Activated T-cell treated with anti-CD3 and anti-CD28 coated beads for 24 hours (primary cell): ENCODE measurements at regions not wholly inside any gene's neighbourhood (a gene's known extent, or its start where the extent isn't known, plus 50 kb on each side); places are given as distances from the start of the nearest gene placed in this dataset.

Source experiments
- DNase-seq: peaks from one replicate; pipeline ENCODE4 v3.0.0-alpha.2; 2020; ENCODE audit warnings: low read depth

DNA sequence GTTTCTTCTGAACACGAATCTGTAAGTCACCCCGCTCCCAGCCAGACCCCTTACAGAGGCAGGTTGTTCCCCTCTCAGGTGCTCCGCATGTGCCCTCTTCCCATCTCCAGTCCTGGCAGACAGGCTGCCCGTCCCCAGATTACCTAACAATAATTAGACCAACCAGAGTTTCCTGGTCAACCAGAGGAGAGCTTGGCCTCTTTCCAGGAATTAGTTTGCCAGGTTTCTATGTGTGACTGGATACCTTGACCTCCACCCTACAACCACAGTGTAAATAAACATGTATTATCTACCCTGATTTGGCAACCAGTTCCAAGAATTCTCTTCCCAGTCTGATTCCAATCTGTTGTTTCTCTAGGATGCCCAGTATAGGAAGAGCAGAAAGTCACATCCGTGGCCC lies 178.0 kb upstream of the UMPS start:
- no peak for DNase-seq

DNA sequence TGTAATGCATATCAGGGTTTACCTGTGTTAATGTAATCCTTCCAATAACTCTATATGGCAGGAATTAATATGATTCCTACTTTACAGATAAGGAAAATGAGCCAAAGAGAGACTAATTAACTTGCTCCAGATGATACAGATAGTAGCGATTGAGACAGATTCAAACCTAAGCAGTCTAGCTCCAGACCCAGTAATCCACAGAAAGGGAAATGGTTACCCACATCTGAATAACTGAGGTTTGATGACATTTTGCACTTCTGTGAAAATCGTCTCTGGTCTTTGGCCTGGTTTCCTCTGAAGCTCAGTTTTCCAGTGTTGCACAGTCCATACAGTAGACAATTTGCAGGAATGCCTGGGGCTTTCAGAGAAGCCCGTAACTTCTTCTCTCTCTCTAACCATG lies 177.1 kb upstream of the UMPS start:
- no peak for DNase-seq

DNA sequence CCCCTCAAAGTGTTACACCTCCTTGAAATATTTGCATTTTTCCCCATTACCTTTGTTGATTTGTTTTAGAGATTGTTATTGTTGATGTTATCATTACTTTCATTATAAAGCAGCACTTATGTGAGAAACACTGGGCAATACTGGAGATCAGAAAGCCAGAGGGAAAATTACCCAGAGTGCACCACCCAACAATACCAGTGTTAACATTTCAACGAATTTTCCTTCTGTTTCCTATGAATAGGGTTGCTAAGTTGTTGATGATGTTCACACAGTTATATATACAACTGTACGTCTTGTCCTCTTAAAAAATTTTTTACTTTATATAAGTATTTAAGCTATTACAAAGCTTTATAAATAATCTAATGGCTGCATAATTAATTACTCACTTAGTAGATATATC lies 173.6 kb upstream of the UMPS start:
- no peak for DNase-seq

DNA sequence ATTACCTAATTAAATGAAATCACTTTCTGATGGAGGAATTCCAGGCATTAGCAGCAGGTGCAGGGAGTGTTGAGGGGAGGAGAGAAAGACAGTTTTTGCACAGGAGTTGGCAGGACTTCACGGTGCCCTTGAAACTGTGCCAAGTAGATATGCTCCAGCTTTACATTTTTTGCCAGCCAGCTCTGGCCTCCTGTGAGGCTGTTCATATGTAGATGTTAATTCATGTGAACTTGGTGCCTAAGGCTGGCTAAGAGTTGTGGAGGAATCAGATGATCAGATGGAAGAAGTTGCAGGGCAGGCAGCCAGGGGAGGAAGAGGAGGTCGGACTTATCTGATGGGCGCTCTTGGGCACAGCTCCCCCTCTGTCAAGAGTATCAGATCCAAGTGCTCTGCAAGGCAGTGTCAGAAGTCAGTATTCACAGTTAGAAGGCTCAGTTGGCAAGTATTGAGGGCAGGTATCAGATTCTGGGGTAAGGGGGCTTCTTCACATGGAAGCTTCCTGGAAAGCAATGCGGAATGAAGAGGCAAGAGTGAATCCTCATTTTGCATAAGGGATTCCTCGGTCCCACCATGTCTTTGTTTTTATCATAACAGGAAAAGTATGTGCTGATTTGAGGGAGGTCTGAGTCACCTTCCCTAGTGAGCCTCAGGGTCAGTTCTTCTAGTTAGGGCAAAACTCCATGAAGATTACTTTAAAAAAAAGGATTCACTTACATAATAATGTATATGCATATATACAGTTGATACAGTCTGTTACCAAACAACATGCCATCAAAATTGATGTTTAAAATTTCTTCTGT lies 172.6 kb upstream of the UMPS start:
- no peak for DNase-seq

DNA sequence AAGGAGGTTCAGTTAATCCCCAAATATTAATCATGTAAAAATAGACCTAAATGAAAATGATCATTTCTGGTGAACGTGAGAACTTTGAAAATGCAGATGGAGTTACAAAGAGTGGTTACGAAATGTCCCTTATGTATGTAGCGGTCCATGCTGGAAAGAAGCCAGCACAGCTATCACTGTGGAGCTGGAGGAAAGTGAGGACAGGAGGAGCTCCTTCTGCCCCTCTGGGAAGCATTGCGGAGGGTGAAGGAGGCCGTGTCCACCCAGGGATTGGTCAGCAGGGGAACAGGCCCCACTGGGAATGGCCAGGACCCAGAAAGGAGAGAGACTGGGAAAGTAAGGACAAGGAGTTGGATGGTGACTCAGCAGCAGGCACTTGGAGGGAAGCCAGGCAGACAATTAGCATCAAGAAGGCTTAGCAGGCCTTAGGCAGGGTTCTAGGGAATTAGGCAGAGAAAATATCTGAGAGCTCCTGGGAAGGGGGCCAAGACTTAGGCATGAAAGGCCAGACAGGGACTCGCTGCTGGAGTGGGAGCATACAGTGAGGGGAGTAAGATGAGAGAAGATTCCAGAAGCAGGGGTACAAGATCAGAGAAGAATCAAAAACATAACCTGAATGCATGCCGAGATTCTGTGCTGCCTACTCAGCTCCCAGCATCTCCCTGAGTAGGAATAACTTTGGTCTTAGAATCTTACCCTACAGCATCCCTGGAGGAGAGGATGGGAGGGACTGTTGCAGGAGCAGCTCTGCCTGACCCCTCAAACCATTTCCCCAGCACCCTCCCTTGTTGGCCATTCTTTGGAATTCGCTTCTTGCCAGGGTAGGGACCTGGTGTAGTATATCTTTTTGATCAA lies 171.0 kb upstream of the UMPS start:
- no peak for DNase-seq

DNA sequence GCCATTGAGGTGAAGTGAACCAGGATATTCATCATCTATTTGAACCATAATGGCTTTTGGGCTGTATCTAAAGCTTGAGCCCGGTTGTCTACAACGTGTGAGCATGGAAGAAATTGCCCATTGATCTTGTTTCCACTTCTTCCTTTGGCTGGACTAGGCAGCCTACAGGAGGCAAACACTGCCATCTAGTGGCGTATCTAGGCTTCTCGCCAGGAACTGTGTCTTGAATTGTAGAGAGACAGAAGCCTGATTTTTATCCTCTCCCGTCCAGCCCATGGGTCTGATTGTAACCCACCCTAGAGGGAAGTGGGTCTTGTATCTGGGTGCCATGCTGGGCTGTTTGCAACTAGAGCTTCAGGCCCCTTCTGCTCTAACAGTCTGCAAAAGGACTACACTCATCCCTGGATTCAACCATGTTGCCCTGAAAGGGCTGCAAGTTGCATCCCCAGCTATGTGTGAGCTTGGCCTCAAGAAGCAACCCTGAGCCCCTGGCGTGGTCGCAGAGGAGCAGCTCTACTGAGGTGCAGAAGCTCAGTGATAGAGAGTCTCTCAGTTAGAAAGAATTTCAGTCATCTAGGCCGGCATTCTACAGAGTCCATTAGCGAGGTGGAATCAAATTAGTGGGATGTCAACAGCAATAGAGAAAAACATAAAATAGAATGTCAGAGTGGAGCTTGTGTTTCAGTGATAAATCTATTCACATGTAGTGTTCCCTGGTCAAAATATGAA lies 170.2 kb upstream of the UMPS start:
- peak; percentile 42 for DNase-seq

DNA sequence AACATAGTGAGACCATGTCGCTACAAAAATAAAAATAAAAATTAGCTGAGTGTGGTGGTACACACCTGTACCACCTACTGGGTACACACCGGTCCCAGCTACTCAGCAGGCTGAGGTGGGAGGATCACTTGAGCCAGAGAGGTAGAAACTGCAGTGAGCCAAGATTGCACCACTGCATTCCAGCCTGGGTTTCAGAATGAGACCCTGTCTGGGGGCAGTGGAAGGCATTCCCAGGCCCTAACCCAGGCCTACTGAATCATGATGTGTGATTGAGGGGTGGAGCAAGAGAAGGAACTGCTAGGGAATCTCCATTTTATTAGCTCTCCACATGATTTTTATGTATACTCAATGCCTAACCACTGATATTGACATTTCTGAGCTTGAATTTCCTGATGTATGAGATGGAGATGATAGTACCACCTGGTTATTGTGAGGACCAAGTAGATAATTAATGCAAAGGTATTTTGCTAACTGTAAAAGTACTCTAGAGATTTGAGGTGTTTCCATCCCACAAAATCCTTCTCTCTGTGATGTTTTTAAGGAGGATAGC lies 169.5 kb upstream of the UMPS start:
- no peak for DNase-seq

DNA sequence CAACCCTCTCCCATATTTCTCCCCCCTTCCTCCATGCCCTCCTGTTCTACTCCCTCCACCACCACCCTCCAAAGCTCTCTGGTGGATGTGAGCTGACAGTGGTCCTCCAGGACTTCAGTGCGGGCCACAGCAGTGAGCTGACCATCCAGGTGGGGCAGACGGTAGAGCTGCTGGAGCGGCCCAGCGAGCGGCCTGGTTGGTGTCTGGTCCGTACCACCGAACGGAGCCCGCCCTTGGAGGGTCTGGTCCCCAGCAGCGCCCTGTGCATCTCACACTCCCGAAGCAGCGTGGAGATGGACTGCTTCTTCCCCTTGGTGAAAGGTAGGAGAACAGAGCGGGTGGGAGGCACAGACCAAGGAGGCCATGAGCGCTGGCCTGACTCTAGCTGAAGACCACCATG lies 167.5 kb upstream of the UMPS start:
- DNase-seq, result no peak

DNA sequence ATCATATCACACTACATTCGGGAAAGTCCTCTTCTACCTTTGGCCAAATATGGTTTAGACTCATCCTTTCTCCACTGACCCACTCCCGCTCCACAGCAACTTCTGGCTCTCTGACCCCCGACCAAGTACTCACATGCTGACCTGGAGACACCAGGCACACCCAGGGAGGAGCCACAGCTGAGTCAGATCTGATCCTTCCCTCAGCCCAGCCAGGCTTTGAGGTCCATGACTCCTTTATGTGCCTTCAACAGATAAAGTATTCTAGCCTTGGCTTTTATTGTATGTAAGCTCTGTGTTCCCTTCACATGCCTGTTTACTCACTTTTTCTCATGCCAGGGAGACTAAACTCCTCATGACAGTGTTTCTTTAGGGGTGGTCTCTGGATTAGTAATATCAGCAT lies 166.9 kb upstream of the UMPS start:
- no peak for DNase-seq

DNA sequence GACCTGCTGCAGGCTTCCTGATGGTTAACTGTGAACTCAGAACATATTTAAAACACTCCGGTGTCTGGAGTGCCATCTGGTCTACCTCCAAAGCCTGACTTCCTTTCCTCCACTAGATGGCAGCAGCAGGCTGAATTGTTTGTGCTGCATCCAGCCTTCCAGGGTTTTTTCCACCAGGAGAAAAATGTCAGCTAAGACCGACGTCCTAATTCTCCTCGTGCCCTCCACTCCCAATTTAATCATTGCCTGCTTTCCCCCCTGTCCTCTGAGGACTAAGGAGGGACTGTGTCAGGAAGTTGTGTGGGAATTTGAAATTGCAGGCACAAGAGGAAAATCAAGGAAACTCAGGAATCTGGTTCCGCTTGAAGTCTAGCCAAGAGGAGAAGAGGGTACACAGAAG lies 165.2 kb upstream of the UMPS start:
- DNase-seq, result peak; percentile 32

DNA sequence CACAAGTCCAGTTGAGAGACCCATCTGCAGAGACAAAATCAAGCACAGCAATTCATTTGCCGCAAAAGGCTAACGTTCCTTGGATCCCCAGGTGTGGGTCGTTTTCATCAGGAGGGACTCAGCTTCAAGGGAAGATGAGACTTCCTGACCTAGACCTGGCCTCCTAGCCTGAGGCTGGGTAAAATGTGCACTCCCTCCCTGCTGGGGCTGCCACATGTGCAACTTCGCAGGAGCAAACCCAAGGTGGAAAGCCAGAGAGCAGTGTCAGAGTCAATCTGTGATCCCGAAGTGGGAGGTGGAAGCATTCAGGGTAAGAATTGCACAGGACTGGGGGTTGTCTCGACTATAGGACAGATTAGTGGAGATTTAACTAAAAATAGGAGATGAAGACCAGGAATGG lies 164.7 kb upstream of the UMPS start:
- no peak for DNase-seq

DNA sequence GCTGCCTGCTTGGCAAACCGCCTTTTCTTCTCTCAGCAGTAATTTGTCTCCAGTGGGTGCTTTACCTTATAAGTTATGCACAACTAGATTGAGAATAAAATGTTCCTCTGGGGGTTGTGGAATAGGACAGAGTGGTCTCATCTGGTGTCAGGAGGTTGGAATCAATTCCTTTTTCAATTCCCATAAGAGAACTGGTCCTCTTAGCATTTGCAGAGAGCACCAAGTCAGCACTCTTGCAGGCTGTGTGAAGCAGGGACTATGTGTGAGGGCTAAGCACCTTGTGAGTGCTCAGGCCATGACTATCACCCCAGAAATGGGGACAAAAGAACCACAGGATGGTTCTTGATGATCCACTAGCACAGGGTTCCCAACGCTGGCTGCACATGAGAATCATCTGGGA lies 163.6 kb upstream of the UMPS start:
- no peak for DNase-seq

DNA sequence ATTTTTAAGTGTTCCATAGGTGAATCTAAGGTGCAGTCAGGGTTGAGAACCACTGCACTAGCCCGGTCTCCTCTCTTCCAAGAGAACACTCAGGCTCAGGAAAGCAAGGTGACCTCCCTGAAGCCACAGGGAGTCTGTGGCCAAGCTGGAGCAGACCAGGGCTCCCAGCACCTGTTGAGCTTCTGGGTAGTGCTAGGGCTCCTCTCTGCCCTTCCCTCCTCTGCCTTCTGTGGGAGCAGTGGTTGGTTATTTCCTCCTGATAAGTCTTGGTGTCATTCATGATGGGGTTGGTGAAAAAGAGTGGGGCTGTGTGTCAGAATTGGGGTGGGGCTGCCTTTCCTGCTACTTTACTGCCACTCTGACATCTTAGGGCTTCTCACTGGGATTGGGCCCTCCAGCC lies 163.1 kb upstream of the UMPS start:
- no peak for DNase-seq

DNA sequence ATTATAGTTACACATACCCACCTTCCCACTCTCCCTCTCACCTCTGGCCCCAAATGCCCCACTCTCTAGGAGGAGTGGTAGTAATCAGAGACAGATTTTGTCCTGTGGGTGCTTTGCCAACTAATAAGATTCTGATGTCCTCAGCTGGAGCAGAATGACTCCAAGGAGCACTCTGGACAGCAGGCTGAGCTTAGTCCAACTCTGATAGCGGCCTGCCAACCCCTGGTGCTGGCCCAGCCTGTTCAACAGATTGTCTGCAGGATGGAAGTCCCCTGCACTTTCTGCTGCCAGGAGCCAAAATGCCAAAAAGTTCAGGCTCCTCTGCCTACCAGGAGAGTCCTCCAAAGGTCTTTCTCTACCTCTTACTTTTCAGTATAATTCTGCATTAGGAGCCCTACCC lies 160.5 kb upstream of the UMPS start:
- DNase-seq, result no peak

DNA sequence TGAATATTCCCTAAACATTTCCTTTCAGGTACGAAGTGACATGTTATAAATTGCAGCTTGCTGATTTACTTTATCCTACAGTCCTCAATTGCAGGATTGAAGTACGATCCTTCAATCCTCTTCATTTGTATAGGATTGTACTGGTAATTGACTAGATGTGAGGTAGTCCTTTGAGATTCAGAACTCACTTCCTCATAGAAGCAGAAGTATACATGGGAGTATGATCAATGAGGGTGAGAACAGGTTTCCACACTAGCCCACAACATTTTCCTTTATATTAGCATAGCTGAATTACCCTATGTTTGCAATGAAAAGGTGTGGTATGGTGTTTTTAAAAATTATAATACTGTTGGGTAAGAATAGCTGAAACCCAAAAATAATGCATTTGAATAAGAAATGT lies 160.0 kb upstream of the UMPS start:
- DNase-seq, result no peak

DNA sequence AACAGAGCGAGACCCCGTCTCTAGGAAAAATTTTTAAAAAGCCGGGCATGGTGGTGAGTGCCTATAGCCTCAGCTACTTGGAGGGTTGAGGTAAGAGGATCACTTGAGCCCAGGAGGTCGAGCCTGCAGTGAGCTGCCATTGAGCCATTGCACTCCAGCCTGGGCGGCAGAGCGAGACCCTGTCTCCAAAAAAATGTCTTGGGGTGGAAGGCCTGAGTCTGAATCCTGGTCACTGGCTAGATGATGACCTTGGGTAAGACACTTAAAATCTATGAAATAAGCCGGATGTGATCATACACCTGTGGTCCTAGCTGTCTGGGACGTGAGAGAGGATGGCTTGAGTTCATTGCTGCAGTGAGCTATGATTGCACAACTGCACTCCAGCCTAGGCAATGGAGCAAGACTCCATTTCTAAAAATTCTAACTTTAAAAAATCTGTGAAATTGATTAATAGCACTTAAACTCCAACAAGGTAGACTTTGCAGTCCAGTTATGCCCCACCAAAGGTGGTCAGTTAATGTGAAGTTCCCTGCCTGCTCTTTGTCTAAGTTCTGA lies 157.3 kb upstream of the UMPS start:
- no peak for DNase-seq

DNA sequence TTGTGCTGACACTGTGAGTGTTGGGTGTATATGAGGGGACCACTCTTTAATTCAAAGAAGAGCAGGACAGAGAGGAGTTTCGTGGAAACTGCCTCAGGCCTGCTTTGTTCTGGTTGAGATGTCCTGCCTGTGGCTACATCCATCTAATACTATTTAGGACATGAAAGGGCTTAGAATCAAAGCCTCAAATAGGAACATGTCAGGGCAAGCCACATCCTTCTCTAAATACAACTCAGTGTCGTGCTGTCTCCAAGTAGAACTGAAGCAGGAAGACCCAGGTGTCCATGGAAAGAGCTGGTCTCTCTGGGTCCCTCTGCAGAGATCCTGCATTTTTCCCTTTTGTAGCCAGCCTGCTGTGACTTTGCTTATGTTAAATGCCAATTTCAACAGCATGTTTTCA lies 156.2 kb upstream of the UMPS start:
- DNase-seq, result no peak

DNA sequence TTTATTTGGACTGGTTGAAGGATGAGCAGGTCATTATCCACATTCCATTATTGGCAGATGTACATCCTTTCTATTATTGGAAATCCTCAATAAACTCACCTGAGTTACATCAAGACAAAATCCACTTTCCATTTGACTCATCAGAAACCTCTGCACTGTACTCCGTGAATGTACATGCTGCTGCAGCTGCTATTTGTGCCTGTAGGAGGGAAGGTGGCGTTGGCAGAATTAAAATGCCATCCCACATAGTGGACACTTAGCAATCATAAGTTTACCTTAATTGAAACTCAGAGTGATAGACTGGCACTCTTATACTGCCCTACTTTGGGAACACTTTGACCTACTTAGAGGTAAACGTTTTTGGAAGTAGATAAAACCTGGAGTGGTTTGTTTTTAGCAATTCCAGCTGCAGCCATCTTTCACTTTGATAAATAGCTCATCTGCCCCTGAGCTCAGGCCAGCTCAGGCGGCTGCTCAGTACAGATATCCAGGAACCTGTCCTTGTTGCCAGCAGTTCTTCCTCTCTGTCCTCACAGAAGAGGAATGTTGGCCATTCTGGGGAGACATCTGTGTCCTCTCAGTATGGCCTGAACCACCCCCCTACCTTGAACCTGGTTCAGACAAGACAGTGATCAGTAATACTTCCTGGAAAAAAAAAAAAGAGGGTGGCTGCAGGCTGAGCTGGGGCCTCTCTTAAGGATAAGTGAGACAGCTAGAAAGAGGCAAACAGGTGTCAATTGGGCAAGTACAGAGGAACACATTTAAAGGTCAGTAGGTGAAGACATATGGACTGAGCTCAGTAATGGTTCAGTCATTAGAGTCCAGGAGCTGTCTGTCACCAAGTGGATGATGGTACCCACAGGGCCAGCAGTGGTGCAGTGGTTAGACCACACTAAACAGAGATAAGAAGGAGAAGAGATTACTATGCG lies 153.4 kb upstream of the UMPS start:
- no peak for DNase-seq

DNA sequence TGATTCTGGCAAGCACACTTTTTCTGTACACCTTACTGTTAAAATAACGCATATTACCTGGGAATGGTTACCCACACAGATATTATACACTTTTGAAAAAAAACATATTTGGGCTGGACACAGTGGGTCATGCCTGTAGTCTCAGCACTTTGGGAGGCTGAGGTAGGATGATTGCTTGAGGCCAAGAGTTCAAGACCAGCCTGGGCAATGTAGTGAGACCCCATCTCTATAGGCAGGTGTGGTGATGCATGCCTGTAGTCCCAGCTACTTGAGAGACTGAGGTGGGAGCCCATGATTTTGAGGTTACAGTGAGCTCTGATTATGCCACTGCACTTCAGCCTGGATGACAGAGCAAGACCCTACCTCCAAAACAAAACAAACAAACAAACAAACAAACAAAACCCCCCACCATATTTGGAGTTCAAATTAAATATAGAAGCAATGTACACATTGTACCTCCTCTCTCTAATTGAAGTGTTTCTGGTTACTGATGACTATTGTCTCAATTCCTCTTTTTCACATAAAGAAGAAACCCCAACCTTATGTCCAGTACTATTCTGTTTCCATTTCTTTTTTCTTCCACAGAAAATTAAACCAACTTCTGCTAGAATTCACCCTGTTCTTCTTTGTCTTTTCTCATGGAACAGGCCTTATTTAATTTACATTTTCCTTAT lies 152.6 kb upstream of the UMPS start:
- DNase-seq, result no peak

DNA sequence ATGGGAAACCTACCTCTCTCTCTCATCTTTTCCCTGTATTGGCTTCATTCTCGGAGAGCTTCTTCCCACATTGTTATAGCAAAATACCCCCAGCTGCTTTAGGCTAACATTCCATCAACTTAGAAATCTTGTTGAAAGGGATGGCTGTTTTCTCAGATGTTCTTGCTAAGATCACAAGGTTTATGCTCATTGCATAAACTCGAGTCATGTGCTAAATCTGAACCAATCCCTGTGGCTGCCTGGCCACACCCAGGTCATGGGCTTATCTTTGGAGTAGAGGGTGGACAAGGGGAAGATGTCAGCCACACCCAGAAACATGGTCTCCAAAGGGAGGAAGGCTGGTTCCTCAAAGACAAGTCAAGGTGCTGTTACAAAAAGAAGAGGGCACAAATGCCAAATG lies 150.6 kb upstream of the UMPS start:
- no peak for DNase-seq

DNA sequence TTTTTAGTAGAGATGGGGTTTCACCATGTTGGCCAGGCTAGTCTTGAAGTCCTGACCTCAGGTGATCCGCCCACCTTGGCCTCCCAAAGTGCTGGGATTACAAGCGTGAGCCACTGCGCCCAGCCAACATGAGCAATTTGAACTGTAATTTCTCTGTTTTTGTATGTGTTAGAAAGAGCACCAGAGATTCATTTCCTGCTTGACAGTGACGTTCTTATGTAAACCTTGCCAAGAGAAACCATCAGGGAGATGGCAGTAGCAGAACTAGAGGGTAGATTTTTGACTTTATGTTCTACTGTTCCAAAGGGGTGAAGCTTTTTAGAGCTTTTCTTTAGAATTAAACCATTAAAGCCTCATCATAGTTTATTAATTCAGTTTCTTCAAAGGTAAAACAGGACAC lies 148.1 kb upstream of the UMPS start:
- no peak for DNase-seq
